ENCODE measurements at regions not wholly inside any gene's neighbourhood (a gene's known extent, or its start where the extent isn't known, plus 50 kb on each side); places are given as distances from the start of the nearest gene placed in this dataset.
"Not testable (repeated sequence)": the region's sequence is repeated elsewhere in the genome, so short reads cannot be mapped to it uniquely, and the experiment has no call there.

- no peak for DNase-seq
Observed at GRCh38 chr4:81314196-81314896, 99.3 kb upstream of the PRKG2 start.

DNA sequence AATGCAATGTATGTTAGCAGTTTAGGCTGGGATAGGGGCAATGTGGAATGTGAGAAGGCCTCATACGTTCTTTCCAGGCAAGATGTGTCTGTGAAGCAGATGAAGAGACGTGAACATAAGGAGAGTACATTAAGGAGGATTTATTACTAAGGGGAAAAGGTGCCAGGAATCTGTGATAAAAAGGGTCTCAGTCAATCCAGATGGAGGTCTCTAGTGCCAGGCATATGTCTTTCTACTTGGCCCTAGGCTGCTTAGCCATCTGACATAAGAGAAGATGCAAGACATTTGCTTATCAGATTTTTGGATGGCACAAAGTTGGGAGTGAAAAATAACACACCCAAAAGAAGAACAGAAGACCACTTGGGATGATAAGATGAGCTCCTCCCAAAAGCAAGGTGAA, 93.0 kb upstream of the PRKG2 start:
- no peak for DNase-seq

- no peak for DNase-seq
Observed at GRCh38 chr4:81304871-81305270, 89.8 kb upstream of the PRKG2 start.

DNA sequence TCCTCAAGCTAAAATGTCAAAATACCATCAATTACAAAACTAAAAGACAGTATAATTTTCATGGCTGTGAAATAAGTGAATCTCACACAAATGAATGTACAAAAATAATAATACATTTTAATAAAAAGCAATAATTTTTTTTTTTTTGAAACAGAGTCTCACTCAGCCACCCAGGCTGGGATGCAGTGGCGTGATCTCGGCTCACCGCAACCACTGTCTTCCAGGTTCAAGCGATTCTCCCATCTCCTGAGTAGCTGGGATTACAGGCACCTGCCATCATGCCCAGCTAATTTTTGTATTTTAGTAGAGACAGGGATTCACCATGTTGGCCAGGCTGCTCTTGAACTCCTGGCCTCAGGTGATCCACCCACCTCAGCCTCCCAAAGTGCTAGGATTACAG, 85.3 kb upstream of the PRKG2 start:
- not testable (repeated sequence) for DNase-seq

DNA sequence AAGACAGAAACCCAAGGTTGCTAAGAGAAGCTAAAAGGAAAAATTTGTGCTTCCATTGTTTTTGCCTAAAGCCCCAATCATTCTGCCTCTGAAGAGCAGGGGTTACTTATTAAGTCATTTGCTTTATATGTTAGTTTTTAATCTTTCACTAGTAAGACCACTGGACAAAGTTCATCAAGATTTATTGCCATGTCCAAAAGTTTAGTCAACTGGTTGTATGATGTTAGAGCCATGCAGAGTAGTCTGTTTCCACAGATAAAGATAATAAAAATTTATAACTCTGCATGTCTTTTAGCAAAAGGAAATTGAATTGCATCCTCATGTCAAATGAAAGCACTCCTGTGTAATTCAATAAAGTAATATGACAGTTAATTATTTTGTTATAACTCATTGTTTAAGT, 75.8 kb upstream of the PRKG2 start:
- no peak for DNase-seq

DNA sequence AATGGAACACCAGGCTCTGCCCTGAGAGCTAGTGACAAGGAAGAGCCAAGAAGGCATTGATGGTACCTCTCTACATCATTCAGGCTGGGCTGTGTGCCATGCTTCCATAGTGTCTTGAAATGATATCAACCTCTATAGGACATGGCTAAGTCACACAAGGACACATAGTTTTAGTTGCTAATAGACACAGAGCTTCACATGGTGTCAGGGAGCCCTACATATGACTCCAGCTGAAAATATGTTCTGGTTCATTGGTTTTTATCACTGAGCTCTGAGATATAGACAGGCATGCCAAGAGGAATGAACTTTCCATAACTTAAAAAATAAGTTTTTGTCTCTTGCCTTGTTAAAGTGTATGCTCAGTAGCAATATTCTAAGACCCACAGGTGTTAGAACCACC, 72.1 kb upstream of the PRKG2 start:
- DNase-seq: no peak

DNA sequence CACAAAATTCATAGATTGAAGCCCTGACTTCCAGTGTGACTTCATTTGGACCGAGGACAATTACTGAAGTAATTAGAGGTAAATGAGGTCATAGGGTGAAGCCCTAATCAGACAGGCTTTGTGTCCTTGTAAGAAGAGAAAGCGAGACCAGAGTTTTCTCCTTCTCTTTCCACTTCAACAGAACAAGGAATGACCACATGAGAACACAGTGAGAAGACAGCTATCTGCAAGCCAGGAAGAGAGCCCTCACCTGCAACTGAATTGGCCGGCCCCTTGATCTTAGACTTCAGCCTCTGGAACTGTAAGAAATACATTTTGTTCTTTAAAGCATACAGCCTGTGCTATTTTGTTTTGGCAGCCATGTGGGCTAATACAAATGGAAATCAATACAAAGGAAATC, 67.1 kb upstream of the PRKG2 start:
- DNase-seq: no peak

- no peak for DNase-seq
Observed at GRCh38 chr4:81274460-81274859, 59.4 kb upstream of the PRKG2 start.

DNA sequence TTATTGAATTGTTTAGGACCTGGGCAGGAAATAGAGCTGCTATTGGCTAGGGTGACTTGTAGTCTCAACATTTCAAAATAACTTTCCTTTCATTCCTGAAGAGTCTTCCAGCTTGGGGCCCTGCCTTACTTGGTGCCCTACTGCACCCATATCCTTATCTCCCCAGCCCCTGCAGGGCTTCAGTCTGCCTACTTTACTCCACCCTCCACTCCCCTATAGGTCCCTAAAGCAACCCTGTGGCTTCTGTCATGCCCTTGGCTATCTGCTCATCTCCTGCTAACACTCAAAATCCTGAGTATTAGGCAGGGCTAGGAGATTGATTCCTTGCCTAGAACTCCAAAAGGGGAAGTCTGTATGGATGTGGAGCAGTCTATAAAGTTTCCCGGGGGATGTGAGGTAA, 57.6 kb upstream of the PRKG2 start:
- DNase-seq: no peak

Measured in activated CD4-positive, alpha-beta T cell treated with anti-CD3 and anti-CD28 coated beads, Interleukin-2, amount 50 U/mL, for 16 hours (primary cell).